Lower leg skin (tissue), 4 donors: ENCODE measurements at regions not wholly inside any gene's neighbourhood (a gene's known extent, or its start where the extent isn't known, plus 50 kb on each side); places are given as distances from the start of the nearest gene placed in this dataset.

Experiments used
- DNase-seq, 2 donors: peaks; one replicate each; pipeline ENCODE4 v3.0.0-alpha.2; 2019; ENCODE audit warnings: low spot score in 2 of 2
- H3K4me3 ChIP-seq: fragments of 200-600 bp; sonication (generic); 2 replicates; pipeline ENCODE4 v1.5.1; 2017; ENCODE audit warnings: mild to moderate bottlenecking, low read depth; ENCODE audit not compliant: poor library complexity, severe bottlenecking
- POLR2A ChIP-seq, 2 donors: fragments of 450-650 bp; IDR thresholded peaks; one replicate each; pipeline ENCODE4 v1.6.1; 2016 to 2017; ENCODE audit warnings: antibody characterized with exemption in 2 of 2, mild to moderate bottlenecking in 1 of 2, moderate library complexity in 1 of 2
- WGBS, 2 donors: methylation state at CpG; one replicate each; pipeline ENCODE4 v1.1.5; 2018; 5-methylcytosine and 5-hydroxymethylcytosine counted together
- intact Hi-C: fragments of 100-400 bp; cut with DNase I; formaldehyde crosslinking; loops from one replicate; pipeline ENCODE4 v1.15.0; 2023; ENCODE audit warnings: low total_unique reads
- TF ChIP-seq, protein P1 (sequence below), 3 donors: fragments of 450-650 bp; IDR thresholded peaks; one replicate each; pipeline ENCODE4 v1.5.1; 2016; ENCODE audit warnings: antibody characterized with exemption in 3 of 3, mild to moderate bottlenecking in 3 of 3, moderate library complexity in 2 of 3

DNA sequence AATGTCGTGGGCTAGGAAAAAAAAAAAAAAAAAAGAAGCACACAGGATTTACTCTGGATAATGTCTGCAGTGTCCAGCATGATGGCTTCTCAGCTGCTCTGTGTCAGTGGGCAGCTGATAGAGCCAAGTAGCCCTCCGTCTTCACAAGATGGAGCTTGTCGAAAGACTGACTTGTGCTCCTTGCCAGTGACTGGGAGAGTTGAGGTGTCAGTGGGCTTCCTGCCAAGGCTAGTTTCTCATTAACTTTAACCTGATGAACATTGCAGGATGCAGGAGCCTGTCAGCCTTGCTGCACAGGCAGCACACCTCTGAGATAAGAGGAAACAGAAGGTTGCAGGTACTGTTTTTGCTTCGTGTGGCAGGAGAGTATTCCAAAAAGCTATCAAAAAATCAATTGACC, 171.4 kb upstream of the SGCD start:
- TF ChIP-seq, protein P1, sequence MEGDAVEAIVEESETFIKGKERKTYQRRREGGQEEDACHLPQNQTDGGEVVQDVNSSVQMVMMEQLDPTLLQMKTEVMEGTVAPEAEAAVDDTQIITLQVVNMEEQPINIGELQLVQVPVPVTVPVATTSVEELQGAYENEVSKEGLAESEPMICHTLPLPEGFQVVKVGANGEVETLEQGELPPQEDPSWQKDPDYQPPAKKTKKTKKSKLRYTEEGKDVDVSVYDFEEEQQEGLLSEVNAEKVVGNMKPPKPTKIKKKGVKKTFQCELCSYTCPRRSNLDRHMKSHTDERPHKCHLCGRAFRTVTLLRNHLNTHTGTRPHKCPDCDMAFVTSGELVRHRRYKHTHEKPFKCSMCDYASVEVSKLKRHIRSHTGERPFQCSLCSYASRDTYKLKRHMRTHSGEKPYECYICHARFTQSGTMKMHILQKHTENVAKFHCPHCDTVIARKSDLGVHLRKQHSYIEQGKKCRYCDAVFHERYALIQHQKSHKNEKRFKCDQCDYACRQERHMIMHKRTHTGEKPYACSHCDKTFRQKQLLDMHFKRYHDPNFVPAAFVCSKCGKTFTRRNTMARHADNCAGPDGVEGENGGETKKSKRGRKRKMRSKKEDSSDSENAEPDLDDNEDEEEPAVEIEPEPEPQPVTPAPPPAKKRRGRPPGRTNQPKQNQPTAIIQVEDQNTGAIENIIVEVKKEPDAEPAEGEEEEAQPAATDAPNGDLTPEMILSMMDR (IDR thresholded peaks at IDR 0.05): no peak
- TF ChIP-seq POLR2A (IDR thresholded peaks at IDR 0.05): no peak
- 51 to 54% methylated on average over 4 of the region's 4 CpGs for WGBS, 2 donors
- intact Hi-C loops: no loop called here
- no peak for DNase-seq
- H3K4me3 ChIP-seq: no peak overlapping the region

DNA sequence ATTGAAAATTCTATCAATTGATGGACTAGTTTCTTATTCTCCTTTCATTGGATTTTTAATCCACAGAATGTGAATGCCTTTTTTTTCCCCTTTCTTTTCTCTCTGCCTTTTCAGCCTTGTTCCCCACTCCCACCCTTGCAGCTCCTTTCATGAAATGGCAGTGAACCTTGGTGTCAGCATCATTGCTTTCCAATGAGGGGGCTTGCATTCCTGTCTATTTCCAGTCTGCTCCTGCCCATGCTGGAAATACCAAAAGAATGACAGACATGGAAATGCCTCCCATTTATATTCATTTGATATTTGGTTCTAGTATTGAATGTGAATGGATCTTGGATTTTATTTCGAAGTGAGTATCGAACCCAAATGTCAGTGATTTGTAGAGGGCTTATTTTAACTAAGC, 162.7 kb upstream of the SGCD start:
- TF ChIP-seq, protein P1 (IDR thresholded peaks at IDR 0.05): no peak
- no peak for TF ChIP-seq POLR2A (IDR thresholded peaks at IDR 0.05)

DNA sequence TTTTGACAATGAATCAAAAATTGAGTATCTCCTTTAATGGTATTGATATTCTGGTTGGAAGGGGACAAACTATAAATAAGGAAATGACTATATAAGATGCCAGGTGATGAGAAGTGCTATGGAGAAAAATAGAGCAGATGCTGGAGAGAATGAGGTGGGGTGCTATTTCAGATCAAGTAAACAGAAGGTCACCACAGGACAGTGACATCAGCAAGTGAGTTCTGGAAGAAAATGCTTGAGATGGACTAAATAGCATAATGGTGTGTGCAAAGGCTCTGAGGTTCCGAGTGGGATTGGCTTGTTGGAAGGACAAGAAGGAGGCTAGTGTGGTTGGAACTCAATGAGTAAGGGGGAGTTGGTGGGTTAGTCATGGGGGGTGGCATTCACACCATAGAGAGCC, 157.5 kb upstream of the SGCD start:
- intact Hi-C loops: no loop called here
- no peak for DNase-seq
- 86 to 95% methylated on average over 1 of the region's 1 CpG for WGBS, 2 donors

More for the DNA sequence above, 162.7 kb upstream of the SGCD start:
- WGBS, 2 donors: 76 to 86% methylated on average over 2 of the region's 2 CpGs
- no peak overlapping the region for H3K4me3 ChIP-seq
- intact Hi-C loops: no loop called here
- DNase-seq: no peak

DNA sequence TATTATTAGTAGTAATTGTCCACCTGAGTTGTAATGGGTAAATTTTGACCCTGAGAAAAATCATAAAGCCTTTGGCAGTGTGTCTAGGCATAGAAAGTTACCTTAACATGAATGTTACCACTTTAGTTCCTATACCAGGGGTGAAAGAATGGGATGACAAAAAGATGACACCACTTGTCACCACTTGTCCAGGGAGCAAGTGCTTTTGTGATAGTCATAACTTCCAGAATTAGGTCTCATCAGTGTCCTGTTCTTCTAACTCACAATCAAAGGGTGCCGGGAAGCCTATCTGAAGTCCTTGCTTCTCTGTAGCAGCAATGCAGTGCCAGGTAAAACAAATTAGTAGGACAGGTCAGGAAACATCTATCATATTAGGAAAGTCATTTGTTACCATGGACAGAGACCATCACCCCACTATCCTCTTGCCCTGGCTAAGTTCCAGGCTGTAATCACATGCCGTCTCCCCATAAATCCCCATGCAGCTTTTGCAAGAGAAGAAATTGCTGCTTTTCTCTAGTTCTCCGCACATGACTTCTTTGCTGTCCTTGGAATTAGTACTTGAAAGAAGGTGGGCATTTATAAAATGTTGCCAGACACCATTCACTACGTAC, 156.5 kb upstream of the SGCD start:
- DNase-seq: no peak
- TF ChIP-seq POLR2A (IDR thresholded peaks at IDR 0.05): no peak
- TF ChIP-seq, protein P1 (IDR thresholded peaks at IDR 0.05): no peak
- H3K4me3 ChIP-seq: no peak overlapping the region
- intact Hi-C loops: no loop called here
- 86 to 94% methylated on average over 4 of the region's 4 CpGs for WGBS, 2 donors

More for the DNA sequence above, 157.5 kb upstream of the SGCD start:
- TF ChIP-seq, protein P1 (IDR thresholded peaks at IDR 0.05): no peak
- no peak for TF ChIP-seq POLR2A (IDR thresholded peaks at IDR 0.05)
- no peak overlapping the region for H3K4me3 ChIP-seq

DNA sequence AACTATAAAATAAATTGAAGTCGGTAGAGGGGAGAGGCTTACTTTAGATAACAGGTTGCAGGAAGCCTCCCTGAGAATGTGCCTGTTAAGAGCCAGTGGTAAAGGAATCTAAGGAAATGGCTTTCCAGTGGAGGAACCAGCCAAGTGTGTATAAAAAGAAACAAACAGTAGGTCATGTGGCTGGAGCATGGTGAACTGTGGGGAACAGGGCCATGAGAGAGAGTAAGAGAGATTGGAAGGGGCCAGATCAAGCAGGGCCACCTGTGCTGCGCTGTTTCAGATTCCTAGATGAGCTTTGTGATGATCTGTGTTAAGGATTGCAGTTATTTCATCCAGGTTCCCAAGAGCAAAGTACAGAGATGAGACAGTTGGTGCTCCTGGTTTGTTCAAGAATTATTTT, 152.7 kb upstream of the SGCD start:
- no peak overlapping the region for H3K4me3 ChIP-seq
- DNase-seq: no peak
- intact Hi-C loops: no loop called here
- 70 to 73% methylated on average over 2 of the region's 2 CpGs for WGBS, 2 donors
- TF ChIP-seq, protein P1 (IDR thresholded peaks at IDR 0.05): no peak
- TF ChIP-seq POLR2A (IDR thresholded peaks at IDR 0.05): no peak

DNA sequence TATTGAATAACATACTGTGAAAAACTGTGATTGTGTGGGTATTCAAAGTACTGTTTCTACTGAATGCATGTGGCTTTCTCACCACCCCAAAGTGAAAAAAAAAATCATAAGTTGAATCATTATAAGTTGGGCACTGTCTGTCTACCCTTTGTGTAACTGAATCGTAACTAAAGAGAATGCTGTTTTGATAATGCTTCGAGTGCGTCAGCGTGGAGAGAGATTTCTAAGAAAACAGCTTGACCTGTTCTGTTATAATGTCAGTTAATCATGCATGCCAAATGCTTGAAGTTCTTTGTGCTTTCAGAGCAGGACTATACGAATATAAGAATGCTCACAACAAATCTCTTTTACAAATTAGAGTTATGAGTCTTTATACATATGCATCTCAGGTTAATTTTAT, 148.8 kb upstream of the SGCD start:
- intact Hi-C loops: no loop called here
- TF ChIP-seq POLR2A (IDR thresholded peaks at IDR 0.05): no peak
- TF ChIP-seq, protein P1 (IDR thresholded peaks at IDR 0.05): no peak
- DNase-seq: no peak
- no peak overlapping the region for H3K4me3 ChIP-seq
- WGBS, 2 donors: 82 to 96% methylated on average over 5 of the region's 5 CpGs
